ENCODE measurements at regions not wholly inside any gene's neighbourhood (a gene's known extent, or its start where the extent isn't known, plus 50 kb on each side); places are given as distances from the start of the nearest gene placed in this dataset.

- TF ChIP-seq POU5F1 (IDR thresholded peaks at IDR 0.05; ENCODE audit: low read depth, low read length) (no peak), POLR2A (IDR thresholded peaks at IDR 0.05; ENCODE audit: control extremely low read depth in 1 of 2, low read depth in 2 of 2, low read length in 2 of 2) (no peak)
Observed at GRCh38 chr5:100311806-100312205, 223.4 kb upstream of the FAM174A start.

Measured in H1 (cell line).